K562 (cell line): ENCODE measurements at regions not wholly inside any gene's neighbourhood (a gene's known extent, or its start where the extent isn't known, plus 50 kb on each side); places are given as distances from the start of the nearest gene placed in this dataset.

Experiments used
- CBX2 ChIP-seq: fragments of 200-600 bp; sonication (generic); IDR thresholded peaks from one replicate; pipeline ENCODE4 v1.6.1; 2012; ENCODE audit warnings: mild to moderate bottlenecking, low read length, inconsistent platforms; ENCODE audit not compliant: insufficient read depth, poor library complexity, severe bottlenecking
- CBX5 ChIP-seq: IDR thresholded peaks from 2 replicates; pipeline ENCODE4 v1.6.1; 2014; ENCODE audit warnings: low read depth, borderline replicate concordance
- CTCF ChIP-seq, 3 experiments: IDR thresholded peaks in 2 of 3; conservative IDR thresholded peaks in 1 of 3; 2 replicates each; pipeline ENCODE4 v1.5.1; 2011 to 2012; ENCODE audit warnings: low read length in 3 of 3, mild to moderate bottlenecking in 3 of 3, control low read depth in 2 of 3, improper control_type of control experiment in 1 of 3, inconsistent platforms in 1 of 3, low read depth in 1 of 3, mixed read lengths in 1 of 3, moderate library complexity in 1 of 3; ENCODE audit not compliant: insufficient read depth in 2 of 3
- ELK1 ChIP-seq: sonication (generic); formaldehyde crosslinking; IDR thresholded peaks from 2 replicates; pipeline ENCODE4 v1.8.1; 2022; ENCODE audit warnings: missing genetic modification reagents
- GATA2 ChIP-seq: sonication (generic); formaldehyde crosslinking; IDR thresholded peaks from 2 replicates; pipeline ENCODE4 v1.4.0; 2020; ENCODE audit warnings: mild to moderate bottlenecking, missing genetic modification reagents
- GTF2F1 ChIP-seq: IDR thresholded peaks from 2 replicates; pipeline ENCODE4 v1.6.1; 2011; ENCODE audit warnings: low read depth, low read length, improper control_type of control experiment
- HOMEZ ChIP-seq: fragments of 250-450 bp; sonication (Bioruptor Pico); IDR thresholded peaks from 2 replicates; pipeline ENCODE4 v1.4.0; 2020; ENCODE audit warnings: mild to moderate bottlenecking, moderate library complexity
- POLR2A ChIP-seq: fragments of 450-650 bp; conservative IDR thresholded peaks from 2 replicates; pipeline ENCODE4 v1.6.1; 2016
- POLR2AphosphoS5 ChIP-seq: IDR thresholded peaks from 2 replicates; pipeline ENCODE4 v1.6.1; 2011; ENCODE audit warnings: mild to moderate bottlenecking, low read depth, low read length, moderate library complexity; ENCODE audit not compliant: control insufficient read depth, insufficient read depth
- PREB ChIP-seq: sonication (generic); formaldehyde crosslinking; IDR thresholded peaks from 2 replicates; pipeline ENCODE4 v1.8.1; 2023; ENCODE audit warnings: mild to moderate bottlenecking, missing genetic modification reagents
- RAD51 ChIP-seq: fragments of 450-650 bp; IDR thresholded peaks from 2 replicates; pipeline ENCODE4 v1.7.1; 2016; ENCODE audit warnings: low read depth, mild to moderate bottlenecking, borderline replicate concordance
- TCFL5 ChIP-seq: fragments of 250-450 bp; sonication (Bioruptor Pico); conservative IDR thresholded peaks from 2 replicates; pipeline ENCODE4 v1.6.1; 2021; ENCODE audit warnings: mild to moderate bottlenecking, moderate library complexity, matching md5 sums
- ZBTB1 ChIP-seq: sonication (generic); formaldehyde crosslinking; IDR thresholded peaks from 2 replicates; pipeline ENCODE4 v1.8.1; 2023; ENCODE audit warnings: missing genetic modification reagents, low read depth, mild to moderate bottlenecking, borderline replicate concordance
- ZNF561 ChIP-seq: fragments of 450-650 bp; formaldehyde crosslinking; conservative IDR thresholded peaks from 2 replicates; pipeline ENCODE4 v1.4.0; 2020; ENCODE audit warnings: mild to moderate bottlenecking, moderate library complexity

GRCh38 chr14:94932589-94932988 is 162.7 kb upstream of the GSC start:
- TF ChIP-seq CTCF (IDR thresholded peaks at IDR 0.05 in 2 of 3, conservative IDR thresholded peaks at IDR 0.05 in 1 of 3; ENCODE audit: insufficient read depth in 2 of 3, low read depth in 1 of 3, low read length in 3 of 3) (no peak), ZNF561 (CRISPR knock-in tag) (no peak), RAD51 (no peak), ELK1 (CRISPR knock-in tag) (no peak), TCFL5 (CRISPR knock-in tag) (no peak), POLR2A (no peak), CBX2 (no peak), PREB (CRISPR knock-in tag) (no peak), GATA2 (CRISPR knock-in tag) (no peak), POLR2AphosphoS5 (no peak), HOMEZ (no peak), GTF2F1 (no peak), ZBTB1 (CRISPR knock-in tag) (no peak), CBX5 (no peak)
